ENCODE measurements at regions not wholly inside any gene's neighbourhood (a gene's known extent, or its start where the extent isn't known, plus 50 kb on each side); places are given as distances from the start of the nearest gene placed in this dataset.

DNA sequence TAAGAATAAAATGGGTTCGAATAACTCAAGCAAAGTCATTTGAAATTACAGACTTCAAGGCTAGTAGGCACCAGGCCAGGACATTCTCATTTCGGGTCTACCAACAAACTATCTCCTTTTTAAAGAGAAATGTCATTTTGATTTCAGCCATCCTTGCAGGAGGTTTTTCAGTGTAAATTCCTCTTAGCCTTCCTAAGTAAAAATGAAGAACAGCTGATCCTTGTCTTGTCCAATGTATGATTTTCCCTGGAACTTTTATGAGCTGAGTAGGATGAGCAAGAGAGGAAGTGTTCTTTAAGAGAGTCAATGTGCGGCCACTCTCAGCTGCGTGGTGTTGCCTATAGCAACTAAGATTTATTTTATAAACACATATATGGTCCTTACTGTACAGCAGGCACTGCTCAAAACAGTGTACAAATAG, 110.1 kb downstream of the PLCE1 start:
- no peak overlapping the region for H3K4me3 ChIP-seq (ENCODE audit: low read depth, low read length)
- no peak for TF ChIP-seq CTCF (IDR thresholded peaks at IDR 0.05; ENCODE audit: low read depth, low read length)
- no peak for TF ChIP-seq POLR2A (IDR thresholded peaks at IDR 0.05; ENCODE audit: extremely low read depth, insufficient read length)
- TF ChIP-seq MYC (IDR thresholded peaks at IDR 0.05; ENCODE audit: low read depth, low read length) = no peak
- TF ChIP-seq MAX (IDR thresholded peaks at IDR 0.05; ENCODE audit: low read depth, low read length) = no peak
- no peak for DNase-seq (ENCODE audit: low read depth)

DNA sequence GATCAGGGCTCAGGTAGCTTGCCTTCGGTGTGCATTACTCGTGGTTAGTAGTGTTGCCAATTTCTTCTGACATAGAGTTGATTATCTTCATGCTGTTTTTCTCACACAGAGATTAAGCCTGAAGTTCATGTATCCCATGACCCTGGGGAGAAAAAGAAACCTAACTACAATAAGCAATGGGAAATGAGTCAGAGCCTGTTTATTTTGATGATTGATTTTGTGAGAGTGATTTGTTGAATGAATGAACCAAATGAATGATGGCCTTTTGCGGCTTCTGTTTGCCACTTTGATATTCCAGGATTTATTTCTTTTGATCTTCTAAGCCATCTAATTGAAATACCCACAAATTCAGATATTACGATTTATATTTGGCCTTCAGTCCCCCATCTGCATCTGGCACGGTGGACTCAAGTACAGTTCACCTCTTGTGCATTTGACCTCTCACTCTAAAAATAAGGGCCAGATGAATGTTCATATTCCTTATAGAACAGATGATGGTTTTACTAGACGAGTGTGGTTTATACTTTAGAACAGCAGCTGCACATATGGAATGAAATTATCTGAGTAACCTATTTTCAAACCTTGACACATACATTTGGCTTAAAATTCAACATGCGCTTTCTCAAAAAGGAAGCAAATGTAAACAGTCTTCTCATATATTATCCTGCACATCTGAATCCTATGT, 110.7 kb downstream of the PLCE1 start:
- no peak for DNase-seq (ENCODE audit: low read depth)
- TF ChIP-seq CTCF (IDR thresholded peaks at IDR 0.05; ENCODE audit: low read depth, low read length) (no peak), MYC (IDR thresholded peaks at IDR 0.05; ENCODE audit: low read depth, low read length) (no peak)
- H3K4me3 ChIP-seq (ENCODE audit: low read depth, low read length) = no peak overlapping the region

GRCh38 chr10:94105226-94105625, 111.5 kb downstream of the PLCE1 start:
- no peak for TF ChIP-seq MAX (IDR thresholded peaks at IDR 0.05; ENCODE audit: low read depth, low read length)
- no peak overlapping the region for H3K4me3 ChIP-seq (ENCODE audit: low read depth, low read length)
- DNase-seq (ENCODE audit: low read depth) = no peak

- no peak overlapping the region for H3K4me3 ChIP-seq (ENCODE audit: low read depth, low read length)
- TF ChIP-seq CTCF (IDR thresholded peaks at IDR 0.05; ENCODE audit: low read depth, low read length) (no peak), POLR2A (IDR thresholded peaks at IDR 0.05; ENCODE audit: extremely low read depth, insufficient read length) (no peak), MAX (IDR thresholded peaks at IDR 0.05; ENCODE audit: low read depth, low read length) (no peak), MYC (IDR thresholded peaks at IDR 0.05; ENCODE audit: low read depth, low read length) (no peak)
- no peak for DNase-seq (ENCODE audit: low read depth)
These were observed 113.5 kb downstream of the PLCE1 start for GRCh38 chr10:94107191-94107590.

DNA sequence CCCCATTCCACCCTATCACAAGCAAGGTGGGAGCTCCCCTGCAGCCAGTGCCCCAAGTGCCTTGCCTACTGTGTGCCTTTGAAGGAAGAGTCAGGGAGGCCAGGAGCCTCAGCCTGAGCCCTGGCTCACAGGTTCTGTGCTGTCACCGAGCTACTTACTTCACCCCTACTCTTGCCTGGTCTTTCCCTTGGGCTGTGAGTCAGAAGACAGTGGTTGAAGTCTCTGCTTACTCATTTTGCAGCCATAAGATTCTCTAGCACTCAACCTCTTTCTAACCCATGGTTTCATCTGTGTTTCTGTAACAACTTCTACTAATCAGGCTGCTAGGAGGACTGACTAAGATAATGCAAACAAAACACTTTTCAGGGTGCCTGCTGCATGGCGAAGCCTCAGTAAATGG, 114.5 kb downstream of the PLCE1 start:
- TF ChIP-seq MYC (IDR thresholded peaks at IDR 0.05; ENCODE audit: low read depth, low read length) (no peak), POLR2A (IDR thresholded peaks at IDR 0.05; ENCODE audit: extremely low read depth, insufficient read length) (no peak), CTCF (IDR thresholded peaks at IDR 0.05; ENCODE audit: low read depth, low read length) (no peak), MAX (IDR thresholded peaks at IDR 0.05; ENCODE audit: low read depth, low read length) (no peak)
- no peak overlapping the region for H3K4me3 ChIP-seq (ENCODE audit: low read depth, low read length)
- no peak for DNase-seq (ENCODE audit: low read depth)

GRCh38 chr10:94111367-94111766, 117.6 kb downstream of the PLCE1 start:
- H3K4me3 ChIP-seq (ENCODE audit: low read depth, low read length) = no peak overlapping the region
- no peak for DNase-seq (ENCODE audit: low read depth)
- no peak for TF ChIP-seq MYC (IDR thresholded peaks at IDR 0.05; ENCODE audit: low read depth, low read length)
- TF ChIP-seq CTCF (IDR thresholded peaks at IDR 0.05; ENCODE audit: low read depth, low read length) = no peak
- no peak for TF ChIP-seq POLR2A (IDR thresholded peaks at IDR 0.05; ENCODE audit: extremely low read depth, insufficient read length)

Data from NB4 (cell line).